ENCODE measurements at regions not wholly inside any gene's neighbourhood (a gene's known extent, or its start where the extent isn't known, plus 50 kb on each side); places are given as distances from the start of the nearest gene placed in this dataset.

DNA sequence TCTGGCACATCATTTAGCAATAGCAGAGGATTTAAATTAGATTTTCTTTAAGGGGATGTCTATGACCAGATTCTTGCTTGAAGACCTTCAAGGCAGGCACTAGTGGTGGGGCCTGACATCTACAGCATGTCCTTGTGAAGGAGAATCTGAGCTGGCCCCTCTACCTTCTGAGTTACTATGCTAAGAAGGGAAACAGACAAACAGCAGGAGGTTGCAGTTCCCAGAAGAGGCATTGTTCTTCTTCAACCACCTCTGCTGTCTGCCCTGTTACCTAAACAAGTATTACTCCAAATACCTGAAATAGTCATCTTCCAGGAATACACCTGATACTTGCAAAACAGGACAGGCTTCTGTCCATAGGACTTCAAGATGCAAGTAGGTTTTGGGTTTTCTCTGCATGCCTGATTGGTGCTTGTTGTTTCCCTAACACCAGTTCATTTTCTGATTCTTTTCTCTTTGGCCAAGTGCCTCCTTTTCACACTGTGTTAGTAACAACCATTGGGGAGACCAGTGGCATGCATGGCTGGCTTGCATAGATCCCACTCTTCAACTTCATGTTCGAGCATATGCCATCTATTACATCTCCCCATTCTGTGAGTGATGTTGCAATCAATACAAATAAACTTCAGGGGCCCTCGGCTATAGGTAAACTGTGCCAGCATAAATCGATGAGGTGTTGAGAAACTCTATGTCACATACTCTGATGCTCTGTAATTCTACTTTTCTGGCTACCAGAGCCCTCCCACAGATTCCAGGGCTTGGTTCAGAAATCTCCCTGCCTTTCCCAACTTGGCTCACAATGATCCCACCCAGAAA, 93.0 kb upstream of the DUSP10 start:
- DNase-seq: no peak

DNA sequence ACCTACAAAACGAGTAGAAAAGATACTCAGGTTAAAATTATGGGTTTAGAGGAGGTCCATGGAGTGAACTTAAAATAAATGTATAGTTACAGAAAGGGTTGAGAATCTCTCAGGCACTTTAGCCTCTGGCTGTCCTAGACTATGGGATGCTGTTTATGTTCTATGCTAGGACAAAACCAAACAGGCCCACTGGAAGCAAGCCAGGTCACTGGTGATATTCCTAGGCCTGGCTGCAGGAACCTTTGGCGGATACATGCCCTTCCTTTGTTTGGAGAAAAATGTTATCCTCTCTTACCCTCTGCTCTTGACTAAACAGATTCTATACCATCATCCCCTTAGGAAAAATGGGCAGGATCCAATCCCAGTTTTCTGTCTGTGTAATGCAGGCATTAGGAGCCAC, 90.7 kb upstream of the DUSP10 start:
- no peak for DNase-seq

DNA sequence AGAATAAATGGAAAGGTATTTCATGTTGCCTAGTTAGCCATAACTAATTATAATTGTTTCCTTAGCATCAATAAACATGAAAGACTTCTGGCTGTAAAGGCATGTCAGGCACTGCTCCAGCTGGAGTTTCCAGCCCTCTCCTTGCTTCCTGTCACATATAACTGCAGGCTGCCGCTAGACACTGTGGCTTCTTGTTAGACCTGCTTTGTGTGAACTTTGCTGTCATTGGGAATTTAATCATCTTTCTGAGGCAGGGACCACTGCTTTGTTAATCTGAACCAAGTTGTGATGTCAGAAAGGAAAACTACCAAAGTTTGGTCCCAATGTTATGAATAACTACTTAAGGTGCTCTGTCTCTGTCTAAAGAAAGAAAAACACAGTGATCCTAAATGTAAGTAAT, 90.3 kb upstream of the DUSP10 start:
- no peak for DNase-seq

DNA sequence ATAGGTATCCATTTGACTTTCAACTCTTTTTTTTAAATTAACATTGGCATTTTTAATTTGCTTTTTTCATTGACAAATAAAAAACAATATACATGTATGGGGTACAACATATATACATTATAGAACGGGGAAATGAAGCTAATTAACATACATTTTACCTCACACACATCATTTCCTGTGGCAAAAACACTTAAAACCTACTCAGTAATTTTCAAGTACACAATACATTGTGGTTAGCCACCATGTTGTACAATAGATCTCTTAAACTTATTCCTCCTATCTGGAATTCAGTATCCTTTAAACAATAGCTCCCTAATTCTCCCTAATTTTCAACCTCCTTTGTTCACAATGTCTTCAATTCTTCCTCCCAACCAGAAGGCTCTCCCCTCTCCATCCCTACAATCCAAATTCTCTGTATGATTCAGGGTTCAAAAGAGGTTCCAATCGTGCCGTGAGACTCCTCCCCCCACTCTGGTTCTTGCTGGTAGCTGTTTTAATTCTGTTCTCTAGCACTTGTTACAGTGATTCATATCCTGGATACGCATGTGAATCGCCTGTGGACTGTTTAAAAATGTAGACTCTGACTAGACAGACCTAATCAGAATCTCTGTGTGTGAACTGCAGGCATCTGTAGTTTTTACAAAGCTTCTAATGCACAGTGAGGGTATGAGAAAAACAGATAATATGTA, 87.6 kb upstream of the DUSP10 start:
- DNase-seq: no peak

DNA sequence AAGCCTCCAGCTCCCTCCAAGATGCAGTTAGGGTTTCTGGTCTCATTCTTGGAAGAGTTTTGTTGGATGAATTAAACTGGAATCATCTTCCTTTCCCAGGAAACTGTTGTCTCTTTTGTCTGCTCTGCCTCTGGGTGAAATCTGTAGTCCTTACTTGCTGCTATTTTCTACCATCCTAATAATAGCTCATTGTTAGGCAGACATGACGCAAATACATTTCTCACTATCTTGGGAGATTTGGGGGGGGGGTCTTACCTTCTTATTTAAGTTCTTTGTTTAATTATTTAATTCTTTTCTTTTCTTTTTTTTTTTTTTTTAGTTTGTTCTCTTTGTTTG, 85.4 kb upstream of the DUSP10 start:
- DNase-seq: no peak

DNA sequence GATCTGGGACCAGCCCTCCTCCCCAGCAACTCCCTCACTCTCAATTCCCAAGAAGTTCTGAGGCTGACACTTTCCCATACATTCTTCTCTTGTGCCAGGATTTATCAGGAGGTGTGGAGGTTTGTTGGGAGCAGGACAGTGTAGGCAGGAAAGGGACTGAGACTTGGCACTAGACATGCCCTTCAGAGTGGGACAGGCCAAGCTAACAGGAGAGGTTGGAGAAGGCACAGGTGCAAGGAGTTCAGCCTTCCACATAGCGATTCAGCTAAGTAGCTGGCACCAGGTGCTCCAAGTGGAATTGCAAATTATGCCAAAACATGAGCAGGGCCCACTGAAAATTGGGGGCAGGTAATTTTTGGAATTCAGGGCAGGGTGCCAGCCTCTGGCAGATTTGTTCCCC, 83.0 kb upstream of the DUSP10 start:
- no peak for DNase-seq

DNA sequence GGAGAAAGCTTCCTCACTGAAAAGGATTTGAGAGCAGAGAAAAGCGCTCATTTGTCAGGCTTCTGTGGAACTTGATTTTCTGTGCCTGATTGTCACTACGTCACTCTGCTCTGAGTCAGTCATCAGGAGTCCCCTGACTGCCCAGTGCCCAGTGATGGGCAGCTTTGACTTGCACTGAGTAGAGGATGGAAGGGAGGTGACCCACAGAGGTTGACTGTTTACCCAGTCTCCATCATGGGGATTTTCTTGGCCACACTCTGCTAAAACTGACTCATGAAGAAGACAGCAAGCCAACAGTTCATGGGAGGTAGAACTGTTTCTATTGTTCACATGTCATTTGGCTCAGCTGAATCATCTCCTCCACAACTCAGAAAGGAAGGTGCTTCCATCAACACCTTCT, 82.1 kb upstream of the DUSP10 start:
- no peak for DNase-seq

DNA sequence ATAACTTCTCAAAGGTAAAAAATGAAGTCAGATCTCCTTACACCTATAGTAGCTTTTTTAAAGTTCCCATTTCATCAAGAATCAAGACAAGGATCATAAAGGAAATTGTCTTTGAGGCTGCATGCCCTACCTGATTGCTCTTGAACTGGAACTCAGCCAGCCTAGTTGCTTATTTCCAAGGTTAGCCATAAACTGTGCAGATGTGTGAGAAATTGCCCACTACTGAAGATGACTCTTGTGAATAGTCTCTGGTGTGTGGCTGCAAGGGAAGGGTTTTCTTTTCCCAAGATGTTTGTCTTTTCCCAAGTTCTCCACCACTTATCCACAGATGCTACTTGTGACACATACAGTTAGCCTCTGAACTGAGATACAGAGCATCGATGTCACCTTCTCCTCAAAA, 81.7 kb upstream of the DUSP10 start:
- no peak for DNase-seq

DNA sequence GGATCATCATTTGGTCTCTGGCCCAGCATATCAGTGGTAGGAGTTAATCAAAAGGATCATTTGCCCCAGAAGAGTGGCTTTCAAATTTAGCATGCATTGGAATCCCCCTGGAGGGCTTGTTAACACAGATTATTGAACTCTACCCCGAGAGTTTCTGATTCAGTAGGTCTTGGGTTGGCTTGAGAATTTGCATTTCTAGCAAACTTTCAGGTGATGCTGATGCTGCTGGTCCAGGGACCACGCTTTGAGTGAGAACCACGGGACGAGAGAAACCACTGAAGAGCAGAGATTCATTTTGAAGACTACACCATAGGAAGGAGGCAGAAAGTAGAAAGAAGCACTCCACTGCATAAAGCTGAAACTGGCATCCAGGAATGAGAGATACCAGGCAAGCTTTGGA, 81.3 kb upstream of the DUSP10 start:
- DNase-seq: no peak

DNA sequence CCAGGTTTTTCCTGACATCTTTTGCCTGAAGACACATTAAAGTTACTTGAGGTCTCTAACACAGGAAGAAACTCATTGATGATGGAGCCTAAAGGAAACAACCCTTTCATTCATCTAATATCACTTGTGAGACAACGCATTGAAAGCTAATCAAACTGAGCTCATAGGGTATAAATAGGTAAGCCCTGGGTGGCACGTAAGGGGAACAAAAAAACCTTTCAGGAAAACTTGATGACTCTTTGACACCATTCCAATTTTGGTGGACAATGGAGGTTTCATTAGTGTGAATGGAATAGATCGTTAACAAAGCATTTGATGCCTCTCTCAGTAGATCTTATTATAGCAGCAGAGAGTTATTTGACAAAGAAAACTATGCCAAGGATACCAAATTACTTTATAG, 80.7 kb upstream of the DUSP10 start:
- no peak for DNase-seq

DNA sequence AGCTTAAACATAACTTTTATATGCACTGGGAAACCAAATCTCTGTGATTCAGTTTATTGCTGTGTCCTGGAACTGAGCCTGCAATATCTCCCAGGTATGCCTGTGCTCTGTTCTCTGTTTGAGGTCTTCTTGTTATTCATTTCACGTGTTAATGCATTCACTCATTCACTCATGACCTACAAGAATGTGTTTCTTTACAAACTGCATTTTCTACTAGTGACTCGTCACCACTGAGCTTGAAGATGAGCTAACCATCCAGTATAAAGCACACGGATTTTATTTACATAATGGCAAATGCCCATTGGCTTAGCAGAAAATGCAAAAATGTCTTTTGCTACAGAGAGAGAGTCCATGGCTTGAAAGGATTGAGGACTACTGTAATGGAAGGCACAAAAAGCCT, 75.0 kb upstream of the DUSP10 start:
- no peak for DNase-seq

DNA sequence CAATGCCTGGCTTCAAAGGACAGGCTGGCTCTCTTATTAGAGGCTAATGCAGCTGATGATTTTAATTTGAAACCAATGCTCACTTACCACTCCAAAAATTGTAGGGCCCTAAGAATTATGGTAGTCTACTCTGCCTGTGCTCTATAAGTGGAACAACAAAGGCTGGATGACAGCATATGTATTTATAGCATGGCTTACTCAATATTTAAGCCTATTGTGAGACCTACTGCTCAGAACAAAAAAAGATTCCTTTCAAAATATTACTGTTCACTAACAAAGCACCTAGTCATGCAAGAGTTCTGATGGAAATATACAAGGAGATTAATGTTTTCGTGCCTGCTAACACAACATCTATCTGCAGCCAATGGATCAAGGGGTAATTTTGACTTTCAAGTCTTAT, 73.8 kb upstream of the DUSP10 start:
- no peak for DNase-seq

DNA sequence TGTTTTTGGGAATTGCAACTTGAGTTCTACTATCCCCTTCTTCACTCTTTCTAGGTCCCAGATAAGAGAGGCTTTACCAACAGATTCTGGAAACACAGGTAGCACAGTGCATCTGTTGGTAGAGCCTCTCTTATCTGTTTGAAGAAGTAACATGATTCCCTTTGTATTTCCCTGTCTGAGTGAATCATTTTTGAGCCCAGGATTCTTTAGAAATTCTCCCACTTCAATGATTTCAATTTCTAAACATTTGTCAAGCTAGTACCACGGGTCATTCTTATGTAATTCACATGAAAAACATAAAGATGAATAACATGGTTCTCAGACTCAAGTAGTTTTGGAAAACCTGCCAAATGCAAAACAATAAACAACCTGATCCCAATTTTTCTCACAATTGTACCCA, 72.0 kb upstream of the DUSP10 start:
- DNase-seq: no peak

DNA sequence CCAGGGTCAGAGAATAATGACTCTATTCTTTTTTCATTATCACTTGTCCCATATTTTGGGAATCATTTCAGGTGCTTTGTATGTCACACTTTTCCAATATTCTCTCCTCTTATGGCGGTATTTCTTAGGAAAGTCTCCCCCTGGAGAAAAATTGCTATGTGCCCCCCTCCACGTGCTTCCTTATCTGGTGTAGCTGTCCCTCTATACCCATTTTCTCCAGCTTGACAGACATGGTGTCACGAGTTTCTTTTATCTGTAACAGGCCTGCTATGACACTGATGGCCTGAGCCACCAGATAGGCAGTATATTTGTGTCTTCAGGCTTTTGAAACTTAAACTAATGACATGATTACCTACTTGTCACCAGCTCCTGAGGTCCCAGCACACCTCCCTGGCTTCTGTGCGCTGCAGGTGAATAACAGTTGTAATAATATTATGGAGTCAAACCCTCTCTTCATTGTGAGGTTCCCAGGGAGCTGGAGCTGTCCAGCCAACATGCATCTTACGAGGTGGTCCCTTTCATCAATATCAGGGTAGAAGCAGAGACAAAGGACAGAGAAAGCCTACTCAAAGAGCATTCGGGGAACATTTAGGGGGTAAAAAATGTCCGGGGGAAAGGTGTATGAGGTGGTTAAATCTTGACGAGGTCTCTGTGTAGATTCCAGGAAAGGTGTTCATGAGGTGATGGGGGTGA, 71.2 kb upstream of the DUSP10 start:
- DNase-seq: no peak

DNA sequence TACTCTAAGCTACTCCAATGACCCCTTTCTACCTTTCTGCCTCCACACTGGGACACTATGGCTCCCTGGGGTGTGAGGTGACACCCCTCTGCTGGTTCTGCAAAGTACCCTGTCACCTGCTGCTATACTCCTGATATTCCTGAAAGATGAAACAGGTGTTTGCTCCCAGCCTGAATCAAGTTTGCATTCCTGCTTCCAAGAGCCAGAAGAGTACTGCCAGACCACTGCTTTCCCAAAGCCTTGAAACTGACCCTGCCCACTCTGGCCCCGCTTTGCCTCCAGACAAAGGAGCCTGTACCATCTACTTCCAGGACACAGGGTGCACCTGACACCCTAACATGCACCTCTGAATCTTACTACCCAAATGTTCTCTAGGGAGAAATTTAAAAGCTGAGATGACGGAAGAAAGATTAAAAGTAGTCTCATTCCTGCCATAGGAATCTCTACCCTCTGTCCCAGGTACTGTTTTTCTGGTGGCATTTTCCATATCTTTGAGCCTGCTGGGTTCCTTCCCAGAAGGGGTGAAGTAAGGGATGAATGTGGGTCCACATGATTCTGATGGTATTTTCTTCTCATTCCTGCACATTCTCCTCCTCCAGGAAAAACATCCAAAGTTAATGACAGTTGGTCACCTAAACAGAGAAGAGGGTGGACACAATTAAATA, 70.3 kb upstream of the DUSP10 start:
- no peak for DNase-seq

DNA sequence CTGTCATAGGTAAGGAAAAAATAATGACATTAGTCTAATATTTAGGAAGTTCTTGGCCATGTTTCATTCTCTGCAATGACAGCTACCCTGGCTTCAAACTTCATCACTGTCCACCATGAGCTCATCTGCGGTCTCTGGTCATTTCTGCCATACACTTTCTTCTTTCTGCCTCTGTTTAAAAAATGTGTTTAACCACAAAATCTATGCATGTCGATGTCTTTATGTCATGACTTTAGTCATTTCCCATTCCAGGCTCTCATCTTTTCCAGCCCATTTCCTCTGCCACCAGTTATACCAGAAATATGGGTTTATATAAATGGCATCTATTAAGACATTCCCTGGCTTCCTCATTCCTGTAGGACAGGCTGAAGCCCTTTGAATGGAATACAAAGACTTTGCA, 68.5 kb upstream of the DUSP10 start:
- DNase-seq: no peak

DNA sequence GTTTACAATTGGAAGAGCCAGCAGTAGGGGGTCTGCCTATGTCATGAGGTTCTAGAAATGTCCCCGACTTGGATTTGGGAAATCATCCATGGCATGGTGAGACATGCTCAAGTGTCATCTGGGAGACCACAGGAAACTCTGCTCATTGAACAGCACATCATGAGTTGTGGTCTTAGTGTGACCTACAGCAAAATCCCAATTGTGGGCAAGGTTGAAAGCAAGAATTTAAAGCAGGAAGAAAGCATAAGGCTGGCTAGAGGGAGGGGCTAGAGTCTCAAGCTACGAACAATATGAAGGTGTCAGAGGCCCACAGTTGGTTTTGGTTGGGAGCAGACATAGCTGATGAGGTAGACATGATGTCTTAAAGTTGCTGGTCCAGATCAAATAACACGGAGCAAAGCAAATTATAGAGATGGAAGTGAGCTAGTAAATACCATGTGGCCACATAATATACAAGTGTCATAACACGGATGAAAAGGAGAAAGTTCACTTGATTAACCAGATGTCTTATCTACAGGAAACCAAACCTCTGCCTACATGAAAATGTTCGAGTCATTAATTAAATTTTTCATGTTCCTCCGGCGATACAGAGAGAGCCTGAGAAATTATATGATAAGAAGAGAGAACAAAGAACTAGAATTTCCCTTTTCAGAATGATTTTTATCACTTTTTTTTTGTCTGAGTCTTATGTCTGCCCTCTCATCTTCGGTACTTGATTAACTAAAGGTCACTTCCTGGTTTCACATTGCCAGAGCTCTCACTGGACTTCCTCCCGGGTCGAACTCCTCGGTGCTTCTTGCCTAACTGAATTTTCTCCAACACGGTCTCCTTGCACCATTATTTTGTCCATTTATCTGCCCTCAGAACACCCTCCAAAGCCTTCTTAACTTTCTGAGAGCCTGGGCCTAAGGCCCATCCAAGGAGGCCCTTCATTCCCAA, 67.5 kb upstream of the DUSP10 start:
- no peak for DNase-seq

DNA sequence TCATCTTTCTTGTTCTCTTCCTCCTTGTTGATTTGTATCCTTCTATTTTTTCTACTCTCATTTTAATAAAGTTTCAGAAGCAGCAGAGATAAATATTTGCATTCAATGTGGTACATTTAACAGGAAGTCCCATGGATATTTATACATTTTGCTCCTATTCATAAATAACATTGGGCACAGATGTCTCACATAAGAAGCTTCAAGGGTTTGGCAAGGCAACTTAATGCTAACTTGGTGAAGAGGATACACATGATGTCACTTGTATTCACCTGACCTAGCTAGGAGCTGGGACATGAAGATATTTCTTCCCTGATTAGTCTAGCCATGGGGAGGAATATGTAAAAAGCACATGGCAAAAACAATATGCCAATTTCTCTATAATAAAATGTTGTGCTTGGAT, 65.1 kb upstream of the DUSP10 start:
- DNase-seq: no peak

DNA sequence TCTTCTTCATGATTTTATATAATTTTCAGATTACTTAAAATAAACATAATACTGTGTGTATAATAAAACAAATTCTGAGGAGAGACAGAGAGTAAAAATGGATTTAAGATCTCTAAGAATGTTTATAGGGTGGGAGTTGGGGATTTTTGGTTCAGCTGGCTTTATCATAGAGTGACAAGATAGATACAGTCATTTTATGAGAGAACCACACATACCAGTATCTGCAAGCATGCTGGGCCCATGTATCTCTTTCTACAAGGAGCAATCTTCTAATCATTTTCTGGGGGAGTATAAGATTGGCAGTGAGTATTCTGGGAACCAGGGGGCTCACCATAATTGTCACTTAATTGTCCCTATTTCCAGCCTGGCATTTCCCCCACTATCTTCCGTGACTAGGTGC, 64.3 kb upstream of the DUSP10 start:
- DNase-seq: no peak

DNA sequence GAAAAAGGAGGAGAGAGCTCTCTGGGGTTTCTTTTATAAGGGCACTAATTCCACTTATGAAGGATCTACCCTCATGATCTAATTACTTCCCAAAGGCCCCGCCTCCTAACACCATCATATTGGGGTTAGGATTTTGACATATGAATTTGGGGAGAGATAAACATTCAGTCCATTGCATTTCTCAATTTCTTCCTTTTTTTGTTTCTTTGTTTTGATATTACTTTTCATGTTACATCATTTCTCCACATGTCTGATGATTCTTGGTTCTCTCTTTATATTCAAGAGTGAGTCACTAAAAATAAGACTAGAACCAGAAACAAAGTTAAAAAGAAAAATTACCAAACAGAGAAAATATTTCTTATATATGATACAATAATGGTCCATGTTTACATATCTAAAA, 63.2 kb upstream of the DUSP10 start:
- DNase-seq: no peak

DNA sequence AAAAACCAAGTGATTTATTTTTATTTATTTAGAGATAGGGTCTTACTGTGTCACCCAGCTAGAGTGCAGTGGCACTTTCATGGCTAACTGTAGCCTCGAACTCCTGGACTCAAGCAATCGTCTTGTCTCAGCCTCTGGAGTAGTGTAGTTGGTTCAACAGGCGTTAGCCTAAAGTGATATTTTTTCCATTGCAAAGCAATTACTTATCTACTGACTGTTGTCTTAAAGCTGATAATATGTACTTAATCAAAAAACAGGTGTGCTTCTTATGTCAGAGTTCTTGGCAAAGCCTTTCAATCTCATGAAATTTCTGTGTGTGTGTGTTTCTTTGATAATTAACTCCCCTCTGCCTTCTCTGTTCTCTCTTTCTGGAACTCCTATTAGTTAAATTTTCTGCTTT, 62.4 kb upstream of the DUSP10 start:
- DNase-seq: no peak

DNA sequence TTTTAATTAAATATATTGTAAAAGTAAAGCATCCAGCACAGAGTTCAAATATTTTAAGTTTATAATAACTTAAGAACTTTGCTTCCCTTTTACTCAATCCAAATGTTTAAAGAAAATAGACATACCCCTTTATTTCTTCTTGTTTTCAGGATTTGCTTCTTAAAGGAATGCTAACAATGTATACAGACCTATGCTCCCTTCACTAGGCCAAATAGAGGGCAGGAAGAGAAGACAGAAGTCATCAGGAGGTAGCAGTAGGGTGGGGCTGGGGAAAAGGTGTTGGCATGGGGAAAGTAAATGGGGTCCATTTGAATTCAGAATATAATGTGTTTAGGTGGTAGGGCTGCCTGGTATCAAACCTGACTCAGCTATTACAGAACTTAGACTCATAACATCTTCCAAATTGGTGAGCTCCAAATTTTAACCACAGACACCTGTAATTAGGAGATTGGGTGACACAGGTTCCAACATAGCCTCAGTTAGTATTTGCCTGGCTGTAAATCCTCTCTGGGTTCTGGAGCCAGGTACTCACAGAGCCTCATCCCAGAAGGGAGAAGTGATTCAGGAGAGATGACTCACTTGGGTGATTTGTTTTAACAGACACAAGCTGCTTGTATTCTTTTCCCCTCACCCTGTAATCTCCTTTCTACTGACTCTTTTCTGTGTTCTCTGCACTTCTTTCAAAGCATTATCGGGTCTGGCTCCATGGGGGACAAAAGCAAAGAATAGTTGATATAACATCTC, 60.1 kb upstream of the DUSP10 start:
- no peak for DNase-seq

Measured in activated CD8-positive, alpha-beta memory T cell treated with anti-CD3 and anti-CD28 coated beads for 24 hours (primary cell).